ENCODE measurements at regions not wholly inside any gene's neighbourhood (a gene's known extent, or its start where the extent isn't known, plus 50 kb on each side); places are given as distances from the start of the nearest gene placed in this dataset.
A peak's percentile ranks its signal among the peaks of the same experiment; 100 is the strongest.
"Not testable (repeated sequence)": the region's sequence is repeated elsewhere in the genome, so short reads cannot be mapped to it uniquely, and the experiment has no call there.

- peak; percentile 99 for DNase-seq (ENCODE audit: low read depth, low spot score)
Observed at GRCh38 chr4:3955321-3956164, 189.4 kb downstream of the ADRA2C start.

- DNase-seq (ENCODE audit: low read depth, low spot score), result not testable (repeated sequence)
Observed at GRCh38 chr4:3956165-3956867, 190.1 kb downstream of the ADRA2C start.

GRCh38 chr4:3961091-3961672 is 195.0 kb downstream of the ADRA2C start:
- not testable (repeated sequence) for DNase-seq (ENCODE audit: low read depth, low spot score)

GRCh38 chr4:3964572-3965278 is 198.5 kb downstream of the ADRA2C start:
- DNase-seq (ENCODE audit: low read depth, low spot score), result not testable (repeated sequence)

GRCh38 chr4:3967204-3967603 is 201.0 kb downstream of the ADRA2C start:
- not testable (repeated sequence) for DNase-seq (ENCODE audit: low read depth, low spot score)

GRCh38 chr4:3972626-3973025 is 206.4 kb downstream of the ADRA2C start:
- not testable (repeated sequence) for DNase-seq (ENCODE audit: low read depth, low spot score)

GRCh38 chr4:3973581-3974200 is 207.5 kb downstream of the ADRA2C start:
- not testable (repeated sequence) for DNase-seq (ENCODE audit: low read depth, low spot score)

GRCh38 chr4:3983518-3984125 is 217.4 kb downstream of the ADRA2C start:
- DNase-seq (ENCODE audit: low read depth, low spot score), result not testable (repeated sequence)

GRCh38 chr4:3984796-3985195 is 218.6 kb downstream of the ADRA2C start:
- not testable (repeated sequence) for DNase-seq (ENCODE audit: low read depth, low spot score)

- DNase-seq (ENCODE audit: low read depth, low spot score), result not testable (repeated sequence)
Observed at GRCh38 chr4:3986412-3986811, 220.2 kb downstream of the ADRA2C start.

- DNase-seq (ENCODE audit: low read depth, low spot score), result not testable (repeated sequence)
Observed at GRCh38 chr4:3997386-3997785, 229.3 kb downstream of the OTOP1 start.

- not testable (repeated sequence) for DNase-seq (ENCODE audit: low read depth, low spot score)
Observed at GRCh38 chr4:4004036-4004435, 222.7 kb downstream of the OTOP1 start.

- not testable (repeated sequence) for DNase-seq (ENCODE audit: low read depth, low spot score)
Observed at GRCh38 chr4:4004702-4005101, 222.0 kb downstream of the OTOP1 start.

- not testable (repeated sequence) for DNase-seq (ENCODE audit: low read depth, low spot score)
Observed at GRCh38 chr4:4006356-4006755, 220.4 kb downstream of the OTOP1 start.

GRCh38 chr4:4019071-4019470 is 207.7 kb downstream of the OTOP1 start:
- not testable (repeated sequence) for DNase-seq (ENCODE audit: low read depth, low spot score)

- DNase-seq (ENCODE audit: low read depth, low spot score), result not testable (repeated sequence)
Observed at GRCh38 chr4:4021161-4021560, 205.6 kb downstream of the OTOP1 start.

- not testable (repeated sequence) for DNase-seq (ENCODE audit: low read depth, low spot score)
Observed at GRCh38 chr4:4026708-4027107, 200.0 kb downstream of the OTOP1 start.

GRCh38 chr4:4028752-4029151 is 198.0 kb downstream of the OTOP1 start:
- DNase-seq (ENCODE audit: low read depth, low spot score), result not testable (repeated sequence)

- DNase-seq (ENCODE audit: low read depth, low spot score), result not testable (repeated sequence)
Observed at GRCh38 chr4:4030509-4030908, 196.2 kb downstream of the OTOP1 start.

- peak; percentile 42 for DNase-seq (ENCODE audit: low read depth, low spot score)
Observed at GRCh38 chr4:4031446-4032135, 195.1 kb downstream of the OTOP1 start.

Data from ELF-1 (cell line).